Hepatocyte (in vitro differentiated cells): ENCODE measurements at regions not wholly inside any gene's neighbourhood (a gene's known extent, or its start where the extent isn't known, plus 50 kb on each side); places are given as distances from the start of the nearest gene placed in this dataset.

ENCODE experiments used
- DNase-seq: peaks from one replicate; pipeline ENCODE4 v3.0.0-alpha.2; 2016; ENCODE audit warnings: low spot score
- H2AFZ ChIP-seq: fragments of 200-600 bp; sonication (generic); 2 replicates; pipeline ENCODE4 v1.6.0; 2016; ENCODE audit warnings: antibody characterized with exemption, mild to moderate bottlenecking
- H3K27ac ChIP-seq: fragments of 200-600 bp; sonication (generic); 2 replicates; pipeline ENCODE4 v1.5.1; 2016; ENCODE audit warnings: mild to moderate bottlenecking
- H3K27me3 ChIP-seq: fragments of 200-600 bp; sonication (generic); 2 replicates; pipeline ENCODE4 v1.6.1; 2016
- H3K36me3 ChIP-seq: fragments of 200-600 bp; sonication (generic); replicated peaks from 2 replicates; pipeline ENCODE4 v1.5.1; 2016; ENCODE audit warnings: low read depth; ENCODE audit not compliant: insufficient read depth
- H3K4me1 ChIP-seq: fragments of 200-600 bp; sonication (generic); 2 replicates; pipeline ENCODE4 v1.5.1; 2016; ENCODE audit warnings: mild to moderate bottlenecking, moderate library complexity; ENCODE audit not compliant: insufficient read depth
- H3K4me2 ChIP-seq: fragments of 200-600 bp; sonication (generic); 2 replicates; pipeline ENCODE4 v1.6.0; 2016
- H3K4me3 ChIP-seq: fragments of 200-600 bp; sonication (generic); 2 replicates; pipeline ENCODE4 v1.5.1; 2016; ENCODE audit warnings: mild to moderate bottlenecking
- H3K79me2 ChIP-seq: fragments of 200-600 bp; sonication (generic); 2 replicates; pipeline ENCODE4 v1.6.0; 2017; ENCODE audit warnings: mild to moderate bottlenecking
- H3K9me2 ChIP-seq: fragments of 200-600 bp; sonication (generic); replicated peaks from 2 replicates; pipeline ENCODE4 v1.6.0; 2017; ENCODE audit warnings: mild to moderate bottlenecking; ENCODE audit not compliant: insufficient read depth
- H3K9me3 ChIP-seq: fragments of 200-600 bp; sonication (generic); 2 replicates; pipeline ENCODE4 v1.5.1; 2016; ENCODE audit warnings: low read depth, mild to moderate bottlenecking
- H4K20me1 ChIP-seq: fragments of 200-600 bp; sonication (generic); 2 replicates; pipeline ENCODE4 v1.6.0; 2016; ENCODE audit warnings: mild to moderate bottlenecking; ENCODE audit not compliant: insufficient read depth, poor library complexity, severe bottlenecking
- EZH2 ChIP-seq: fragments of 200-600 bp; sonication (generic); IDR thresholded peaks from 2 replicates; pipeline ENCODE4 v1.6.1; 2016; ENCODE audit warnings: antibody characterized with exemption, mild to moderate bottlenecking, borderline replicate concordance
- EZH2phosphoT487 ChIP-seq: fragments of 200-600 bp; sonication (generic); IDR thresholded peaks from one replicate; pipeline ENCODE4 v1.6.1; 2018; ENCODE audit warnings: antibody characterized with exemption, mild to moderate bottlenecking, low read depth, moderate library complexity; ENCODE audit not compliant: unreplicated experiment, severe bottlenecking
- WGBS: methylation state at CpG from one replicate; pipeline ENCODE4 v1.1.6; 2016; ENCODE audit warnings: low lambda C conversion rate; ENCODE audit errors: missing lambda C conversion rate; 5-methylcytosine and 5-hydroxymethylcytosine counted together
- TF ChIP-seq, protein P1 (sequence below): fragments of 200-600 bp; sonication (generic); IDR thresholded peaks from 2 replicates; pipeline ENCODE4 v1.5.1; 2016; ENCODE audit warnings: antibody characterized with exemption, mild to moderate bottlenecking; ENCODE audit not compliant: poor library complexity

DNA sequence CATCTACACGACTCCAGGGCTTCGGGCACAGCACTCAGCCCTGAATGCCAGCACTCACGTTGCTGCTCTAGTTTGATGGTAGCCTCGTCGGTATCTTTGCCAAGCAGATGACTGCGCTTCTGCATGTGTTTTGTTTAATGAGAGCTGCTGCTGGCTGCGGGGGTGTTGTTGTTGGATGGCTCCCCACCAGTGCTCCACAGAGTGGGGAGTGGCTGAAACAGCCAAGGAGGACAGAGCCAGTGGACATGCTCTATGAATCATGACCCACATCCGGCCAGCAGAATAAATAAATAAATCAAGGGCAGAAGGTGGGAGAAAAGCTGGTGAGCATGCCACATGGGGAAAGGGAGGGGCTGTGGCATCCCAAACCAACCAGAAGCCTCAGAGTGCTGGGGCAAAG is 131.2 kb upstream of the SOX11 start:
- no peak overlapping the region for H3K4me3 ChIP-seq
- no peaks in the 10 kb centered on the region for H3K4me1 ChIP-seq
- no peak for DNase-seq
- H4K20me1 ChIP-seq: no peaks in the 10 kb centered on the region
- H3K36me3 ChIP-seq: no peaks in the 10 kb centered on the region
- no peak overlapping the region for H2AFZ ChIP-seq
- H3K9me3 ChIP-seq: no peaks in the 10 kb centered on the region
- TF ChIP-seq, protein P1, sequence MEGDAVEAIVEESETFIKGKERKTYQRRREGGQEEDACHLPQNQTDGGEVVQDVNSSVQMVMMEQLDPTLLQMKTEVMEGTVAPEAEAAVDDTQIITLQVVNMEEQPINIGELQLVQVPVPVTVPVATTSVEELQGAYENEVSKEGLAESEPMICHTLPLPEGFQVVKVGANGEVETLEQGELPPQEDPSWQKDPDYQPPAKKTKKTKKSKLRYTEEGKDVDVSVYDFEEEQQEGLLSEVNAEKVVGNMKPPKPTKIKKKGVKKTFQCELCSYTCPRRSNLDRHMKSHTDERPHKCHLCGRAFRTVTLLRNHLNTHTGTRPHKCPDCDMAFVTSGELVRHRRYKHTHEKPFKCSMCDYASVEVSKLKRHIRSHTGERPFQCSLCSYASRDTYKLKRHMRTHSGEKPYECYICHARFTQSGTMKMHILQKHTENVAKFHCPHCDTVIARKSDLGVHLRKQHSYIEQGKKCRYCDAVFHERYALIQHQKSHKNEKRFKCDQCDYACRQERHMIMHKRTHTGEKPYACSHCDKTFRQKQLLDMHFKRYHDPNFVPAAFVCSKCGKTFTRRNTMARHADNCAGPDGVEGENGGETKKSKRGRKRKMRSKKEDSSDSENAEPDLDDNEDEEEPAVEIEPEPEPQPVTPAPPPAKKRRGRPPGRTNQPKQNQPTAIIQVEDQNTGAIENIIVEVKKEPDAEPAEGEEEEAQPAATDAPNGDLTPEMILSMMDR: no peak
- no peak for TF ChIP-seq EZH2
- TF ChIP-seq EZH2phosphoT487: no peak
- H3K27me3 ChIP-seq: no peaks in the 10 kb centered on the region
- no peak overlapping the region for H3K4me2 ChIP-seq
- 84% methylated on average over 8 of the region's 8 CpGs for WGBS
- no peaks in the 10 kb centered on the region for H3K79me2 ChIP-seq
- H3K27ac ChIP-seq: no peak overlapping the region
- H3K9me2 ChIP-seq: no peaks in the 10 kb centered on the region

DNA sequence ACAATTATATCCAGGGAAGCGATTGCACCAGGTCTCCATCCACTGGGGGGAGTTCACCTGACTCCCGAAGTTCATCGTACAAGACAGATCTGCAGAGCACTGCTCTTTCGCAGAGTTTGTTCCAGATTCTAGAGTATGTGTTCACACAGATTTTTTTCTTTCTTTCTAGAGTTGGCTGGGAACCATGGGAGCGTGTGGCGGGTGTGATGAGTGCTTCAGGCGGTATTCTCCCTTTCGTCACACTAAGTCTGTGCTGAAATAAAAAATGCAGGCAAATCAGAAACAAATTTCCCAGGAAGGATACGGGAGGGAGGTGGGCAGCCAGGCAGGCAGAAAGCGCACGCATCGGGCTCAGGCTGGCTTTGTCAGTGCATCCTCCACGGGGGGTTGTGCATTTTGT is 129.8 kb upstream of the SOX11 start:
- no peaks in the 10 kb centered on the region for H3K79me2 ChIP-seq
- DNase-seq: no peak
- H3K36me3 ChIP-seq: no peaks in the 10 kb centered on the region
- H2AFZ ChIP-seq: no peak overlapping the region
- H3K9me3 ChIP-seq: no peaks in the 10 kb centered on the region
- WGBS: 78% methylated on average over 13 of the region's 13 CpGs
- TF ChIP-seq EZH2phosphoT487 (no peak), EZH2 (no peak)
- TF ChIP-seq, protein P1: no peak
- H4K20me1 ChIP-seq: no peaks in the 10 kb centered on the region
- H3K4me1 ChIP-seq: no peaks in the 10 kb centered on the region
- no peaks in the 10 kb centered on the region for H3K9me2 ChIP-seq
- H3K4me2 ChIP-seq: no peak overlapping the region
- H3K27me3 ChIP-seq: no peaks in the 10 kb centered on the region
- no peak overlapping the region for H3K27ac ChIP-seq
- H3K4me3 ChIP-seq: no peak overlapping the region

DNA sequence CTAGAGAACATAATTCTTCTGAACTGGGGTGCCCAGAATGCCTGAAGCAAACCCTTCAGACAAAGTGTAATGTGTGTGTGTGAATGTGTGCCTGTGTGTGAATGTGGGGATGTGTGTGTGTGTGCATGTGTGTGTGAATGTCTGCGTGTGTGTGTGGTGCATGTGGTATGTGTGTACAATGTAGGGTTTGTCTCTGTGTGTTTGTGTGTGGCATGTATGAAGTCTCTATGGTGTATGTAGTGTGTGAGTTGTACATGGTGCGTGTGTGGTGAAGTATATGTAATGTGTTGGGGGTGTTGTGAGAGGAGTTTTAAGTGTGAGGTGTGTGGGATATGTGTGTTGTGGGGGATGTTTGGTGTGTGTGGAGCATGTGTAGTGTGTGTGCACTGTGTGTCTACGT is 129.3 kb upstream of the SOX11 start:
- Histone ChIP-seq H3K9me2 (no peaks in the 10 kb centered on the region), H3K36me3 (no peaks in the 10 kb centered on the region), H3K9me3 (no peaks in the 10 kb centered on the region), H3K79me2 (no peaks in the 10 kb centered on the region), H3K4me1 (no peaks in the 10 kb centered on the region), H3K27ac (no peak overlapping the region), H4K20me1 (no peaks in the 10 kb centered on the region), H2AFZ (no peak overlapping the region), H3K27me3 (no peaks in the 10 kb centered on the region), H3K4me3 (no peak overlapping the region), H3K4me2 (no peak overlapping the region)
- no peak for DNase-seq
- TF ChIP-seq EZH2phosphoT487: no peak
- TF ChIP-seq, protein P1: no peak
- no peak for TF ChIP-seq EZH2
- WGBS: 100% methylated on average over 3 of the region's 3 CpGs

DNA sequence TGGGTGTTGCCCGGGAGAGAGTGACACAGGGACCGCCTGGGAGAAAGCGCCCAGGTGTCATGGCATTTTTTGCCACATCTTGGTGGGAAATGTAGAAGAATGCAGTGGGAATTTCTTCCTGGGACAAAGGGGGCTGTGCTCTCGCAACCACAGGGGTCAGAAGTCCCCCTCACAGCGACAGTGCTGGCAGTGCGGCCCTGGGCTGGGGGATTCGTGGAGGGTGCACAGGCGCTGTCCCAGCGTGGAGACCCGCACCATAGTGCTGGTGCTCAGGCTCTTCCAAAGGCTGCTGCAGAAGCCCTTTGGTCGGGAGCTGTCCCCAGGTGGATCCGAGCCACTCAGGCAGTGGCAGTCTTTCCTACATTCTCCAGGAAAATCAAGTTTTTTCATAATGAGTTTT is 128.8 kb upstream of the SOX11 start:
- no peaks in the 10 kb centered on the region for H3K36me3 ChIP-seq
- no peak for DNase-seq
- no peak overlapping the region for H3K4me3 ChIP-seq
- no peaks in the 10 kb centered on the region for H3K79me2 ChIP-seq
- no peaks in the 10 kb centered on the region for H3K9me3 ChIP-seq
- no peaks in the 10 kb centered on the region for H3K27me3 ChIP-seq
- H3K4me2 ChIP-seq: no peak overlapping the region
- no peak overlapping the region for H3K27ac ChIP-seq
- H3K9me2 ChIP-seq: no peaks in the 10 kb centered on the region
- TF ChIP-seq EZH2phosphoT487 (no peak), EZH2 (no peak)
- TF ChIP-seq, protein P1: no peak
- 87% methylated on average over 12 of the region's 12 CpGs for WGBS
- no peaks in the 10 kb centered on the region for H3K4me1 ChIP-seq
- H2AFZ ChIP-seq: no peak overlapping the region
- no peaks in the 10 kb centered on the region for H4K20me1 ChIP-seq
